HG03520 (cell line): ENCODE measurements at regions not wholly inside any gene's neighbourhood (a gene's known extent, or its start where the extent isn't known, plus 50 kb on each side); places are given as distances from the start of the nearest gene placed in this dataset.
"Not testable (repeated sequence)": the region's sequence is repeated elsewhere in the genome, so short reads cannot be mapped to it uniquely, and the experiment has no call there.

Source experiments
- ATAC-seq: cut with Tn5 transposase; IDR thresholded peaks from one replicate; pipeline ENCODE4 v1.9.1; 2021; ENCODE audit warnings: mild to moderate bottlenecking, moderate library complexity; ENCODE audit not compliant: unreplicated experiment

DNA sequence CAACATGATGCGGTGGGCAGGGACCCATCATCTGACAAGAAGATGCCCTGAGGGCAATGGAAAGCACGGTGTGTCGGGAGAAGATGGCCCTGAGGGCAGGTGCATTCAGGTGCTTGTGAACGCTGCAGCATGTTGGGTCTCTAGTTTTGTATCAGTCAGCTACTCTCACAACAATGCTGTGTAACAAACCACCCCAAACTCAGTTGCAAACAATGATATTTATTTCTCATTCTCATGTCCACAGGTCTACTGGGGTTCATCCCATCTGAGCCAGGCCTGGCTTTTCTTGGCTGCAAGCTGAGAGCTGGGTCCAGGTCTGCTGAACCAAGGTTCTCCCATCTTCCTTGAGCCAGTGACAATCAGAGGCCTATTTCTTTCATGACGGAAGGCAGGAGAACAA is 461.6 kb downstream of the PREX1 start:
- no peak for ATAC-seq

DNA sequence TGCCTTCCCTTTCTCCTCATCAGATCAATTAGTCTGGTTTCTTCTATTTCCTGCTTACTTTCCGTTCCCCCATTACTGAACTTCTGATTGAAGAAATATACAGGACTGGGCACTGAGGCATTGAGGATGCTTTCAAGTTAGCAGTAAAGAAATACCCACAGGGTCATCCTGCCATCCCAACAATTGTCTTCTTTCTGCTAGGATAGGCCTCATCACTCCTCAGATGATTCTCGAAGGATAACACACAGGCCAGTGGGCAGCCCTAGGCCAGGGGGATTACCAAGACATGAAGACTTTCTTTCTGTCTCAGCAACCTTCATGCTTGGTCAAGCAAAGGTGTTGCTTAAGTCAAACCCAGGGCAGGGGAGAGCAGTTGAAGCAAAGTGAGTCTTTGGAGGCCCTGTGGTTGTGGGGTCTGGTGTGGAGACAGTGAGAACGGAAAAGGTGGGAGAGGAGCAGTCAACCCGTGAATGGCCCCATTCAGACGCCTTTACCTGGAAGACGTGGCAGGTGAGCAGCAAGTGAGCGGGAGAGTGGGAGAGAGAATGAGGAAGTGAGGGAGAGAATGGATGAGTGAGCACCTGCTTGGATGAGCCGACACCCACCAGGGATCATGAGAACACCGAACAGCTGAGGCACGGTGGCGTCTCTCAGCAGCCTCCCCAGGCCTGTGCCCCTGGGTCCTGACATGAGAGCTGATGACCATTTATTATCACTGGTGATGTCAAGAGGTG is 462.9 kb downstream of the PREX1 start:
- no peak for ATAC-seq

DNA sequence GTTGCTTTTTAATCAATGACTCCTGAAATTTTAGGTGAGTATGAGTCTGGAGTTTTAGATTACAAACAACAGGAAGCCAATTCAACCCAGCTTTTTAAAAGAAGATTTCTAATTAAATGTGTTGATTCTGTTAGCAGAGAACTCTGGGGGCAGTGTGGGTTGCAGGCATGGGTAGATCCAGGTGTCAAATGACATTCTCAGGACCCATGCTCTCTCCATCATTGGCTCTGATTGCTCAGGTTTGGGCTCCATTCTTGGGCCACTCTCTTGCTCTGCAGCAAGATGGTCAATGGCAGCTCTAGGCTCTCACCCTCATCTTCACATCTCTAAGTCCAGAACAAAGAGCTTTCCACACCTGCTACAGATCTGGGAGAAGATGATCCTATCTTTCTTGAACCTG is 463.7 kb downstream of the PREX1 start:
- no peak for ATAC-seq

DNA sequence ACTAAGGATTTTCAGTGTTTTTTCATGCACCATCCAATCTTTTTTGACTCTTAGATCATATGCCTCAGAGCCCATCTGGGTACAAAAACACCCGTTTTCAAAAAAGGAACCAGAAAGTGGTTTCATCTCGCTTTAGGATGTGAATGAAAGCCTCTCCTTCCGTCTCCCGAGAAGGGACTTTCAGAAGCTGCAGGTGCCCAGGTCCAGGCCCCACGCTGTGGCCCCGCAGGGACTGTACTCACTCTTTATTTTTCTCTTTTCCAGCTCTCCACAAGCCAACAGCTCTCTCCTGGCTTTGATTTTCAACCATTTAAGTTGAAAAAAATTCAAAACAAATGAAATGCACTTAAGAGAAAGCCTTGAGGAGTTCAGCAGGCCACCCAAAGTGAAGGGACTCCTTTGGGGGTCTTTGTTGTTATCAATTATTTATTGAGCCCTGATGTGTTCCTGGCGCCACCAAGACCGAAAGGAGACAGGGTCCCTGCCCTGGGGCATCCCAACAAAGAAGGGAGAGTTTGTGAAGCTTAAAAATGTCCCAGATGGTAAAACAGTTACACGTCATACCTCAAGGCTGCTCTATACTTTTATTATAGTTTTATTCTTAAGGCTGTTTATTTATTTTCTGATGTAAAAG is 467.3 kb downstream of the PREX1 start:
- no peak for ATAC-seq

DNA sequence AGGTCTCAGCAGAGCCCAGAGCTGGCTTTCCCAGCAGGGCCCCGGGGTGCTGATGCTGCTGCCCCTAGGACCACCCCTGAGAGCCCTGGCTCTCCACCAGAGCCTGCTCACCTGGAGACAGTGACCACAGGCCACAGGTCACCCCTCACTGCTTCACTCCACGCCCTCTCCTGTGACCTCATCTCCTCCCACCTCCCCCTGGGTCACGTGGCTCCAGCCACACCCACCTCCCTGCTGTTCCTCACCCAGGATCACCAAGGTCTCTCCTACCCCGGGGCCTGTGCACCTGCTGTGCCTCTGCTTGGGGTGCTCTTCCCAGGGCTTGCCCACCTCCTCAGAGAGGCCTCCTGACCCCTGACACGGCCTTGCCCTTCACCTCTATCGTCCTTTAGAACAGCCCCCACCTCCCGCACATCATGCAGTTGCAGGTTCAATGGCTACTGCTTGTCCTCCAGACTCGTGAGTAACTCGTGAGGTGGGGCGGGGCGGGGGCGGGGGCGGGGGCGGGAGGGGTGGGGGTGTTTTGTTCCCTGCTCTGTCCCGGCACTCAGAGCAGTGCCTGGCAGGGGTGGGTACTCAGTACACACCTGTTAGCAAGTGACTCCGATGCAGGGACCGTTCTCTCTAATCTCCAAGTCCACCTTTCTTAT is 468.0 kb downstream of the PREX1 start:
- ATAC-seq = peak; percentile 74

DNA sequence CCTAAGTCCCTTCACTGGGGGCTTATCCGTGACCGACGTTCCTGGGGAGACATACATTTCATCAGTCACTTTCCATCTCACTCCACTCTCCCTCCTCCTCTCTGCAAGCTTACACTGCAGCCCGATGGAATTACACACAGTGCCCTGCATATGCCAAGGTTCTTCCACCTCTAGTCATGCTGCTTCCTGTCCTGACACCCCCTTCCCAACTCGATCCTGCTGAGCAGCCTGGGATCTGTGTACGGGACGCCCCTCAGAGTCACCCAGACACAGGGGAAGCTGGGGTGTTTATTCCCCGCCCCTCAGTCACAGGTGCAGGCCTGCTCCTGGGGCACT is 468.8 kb downstream of the PREX1 start:
- not testable (repeated sequence) for ATAC-seq

DNA sequence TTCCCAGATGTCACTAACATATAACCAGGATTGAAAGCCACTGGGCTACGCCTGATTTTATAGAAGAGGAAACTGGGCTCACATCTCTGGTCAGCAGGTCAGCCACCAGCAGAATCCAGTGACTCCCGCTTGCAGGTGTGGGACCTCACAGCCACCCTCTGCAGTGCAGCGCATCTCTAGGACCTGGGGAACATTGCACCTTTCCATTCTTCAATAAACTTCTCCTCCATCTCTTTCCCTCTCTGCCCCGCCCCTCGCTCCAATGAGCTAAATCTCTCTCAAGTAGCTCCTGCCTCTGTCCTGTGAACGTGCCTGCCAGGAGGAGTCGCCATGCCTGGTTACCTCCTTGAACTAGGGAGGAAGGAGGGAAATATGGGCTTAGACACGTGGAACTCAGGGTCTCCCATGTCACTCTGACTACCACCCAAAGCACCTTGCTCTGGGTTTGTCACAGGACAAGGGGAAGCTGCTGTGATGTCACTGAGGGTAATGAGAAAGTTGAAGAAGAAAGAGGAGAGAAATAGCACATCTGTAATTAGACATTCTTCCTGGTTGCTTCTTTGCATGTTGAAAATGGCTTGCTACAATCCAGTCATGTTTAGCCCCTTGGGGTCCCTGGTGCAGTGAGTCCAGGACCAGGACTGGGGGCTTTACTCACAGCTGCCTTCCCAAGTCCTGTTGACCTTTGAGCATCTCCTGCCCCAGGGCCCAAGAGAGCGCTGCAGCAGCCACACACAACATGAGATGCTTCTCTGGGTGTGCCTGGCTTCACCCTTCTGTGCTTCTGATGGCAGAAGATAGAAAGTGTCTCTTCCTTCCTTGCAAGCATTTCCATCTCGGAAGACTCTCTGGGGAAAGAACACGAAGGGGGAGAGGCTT is 469.4 kb downstream of the PREX1 start:
- no peak for ATAC-seq

DNA sequence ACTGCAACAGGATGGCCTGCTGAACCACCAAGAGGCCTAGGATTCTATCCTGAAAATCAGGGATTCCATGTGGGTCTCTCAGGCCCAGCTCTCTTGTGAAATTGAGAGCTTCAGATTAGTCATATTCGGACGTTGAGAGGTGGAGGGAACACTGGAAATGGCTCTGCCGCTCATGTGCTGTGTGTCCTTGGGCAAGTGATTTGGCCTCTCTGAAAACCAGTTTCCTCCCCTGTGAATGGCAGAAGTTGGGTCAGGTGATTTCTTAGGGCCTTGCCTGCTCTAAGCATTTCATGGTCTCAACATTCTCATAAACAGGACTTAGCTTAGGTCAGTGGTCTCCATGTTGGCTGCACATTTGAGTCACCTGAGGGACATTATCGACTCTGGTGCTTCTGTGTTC is 470.1 kb downstream of the PREX1 start:
- ATAC-seq = no peak

DNA sequence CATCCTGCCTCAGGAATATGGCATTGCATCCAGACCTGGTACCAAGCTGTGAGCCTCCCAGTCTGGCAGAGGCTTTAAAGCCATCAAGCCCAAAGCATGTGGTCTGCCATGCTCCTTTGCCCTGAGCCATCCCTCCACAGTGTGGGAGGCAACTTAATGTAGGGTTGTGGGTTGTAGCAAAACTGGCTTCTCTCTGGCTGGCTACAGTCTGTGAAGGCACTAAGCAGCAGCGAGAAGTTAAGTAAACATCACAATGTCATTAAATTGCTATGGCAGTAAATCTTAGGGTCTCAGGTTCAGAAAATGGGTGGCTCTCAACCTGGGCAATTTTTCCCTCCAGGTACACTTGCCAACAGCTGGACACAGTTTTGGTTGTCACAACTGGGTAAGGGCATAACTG is 472.9 kb downstream of the PREX1 start:
- no peak for ATAC-seq

DNA sequence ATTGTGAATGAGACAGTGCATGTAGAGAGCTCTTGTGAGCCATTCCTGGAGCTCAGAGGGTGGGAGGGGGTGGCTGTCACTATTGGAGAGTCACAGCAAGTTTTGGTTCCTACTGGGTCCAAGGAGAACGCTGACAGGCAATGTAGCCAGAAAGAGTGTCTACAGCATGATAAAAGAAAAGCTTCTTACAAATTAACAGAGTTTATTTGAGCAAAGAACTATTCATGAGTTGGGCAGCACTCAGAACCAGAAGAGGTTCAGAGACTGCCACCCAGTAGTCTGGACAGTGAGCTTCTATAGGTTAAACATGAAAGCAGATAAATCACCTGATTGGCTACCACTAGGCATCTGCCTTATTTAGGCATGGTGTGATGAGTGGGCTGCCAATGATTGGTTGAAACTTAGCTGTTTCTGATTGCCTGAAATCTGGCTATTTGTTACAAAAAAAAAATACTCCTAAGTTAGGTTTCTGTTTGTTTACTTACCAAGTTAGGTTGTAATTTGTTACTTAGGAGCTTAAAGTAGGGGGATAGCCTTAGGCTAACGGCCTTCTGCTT is 473.4 kb downstream of the PREX1 start:
- no peak for ATAC-seq

DNA sequence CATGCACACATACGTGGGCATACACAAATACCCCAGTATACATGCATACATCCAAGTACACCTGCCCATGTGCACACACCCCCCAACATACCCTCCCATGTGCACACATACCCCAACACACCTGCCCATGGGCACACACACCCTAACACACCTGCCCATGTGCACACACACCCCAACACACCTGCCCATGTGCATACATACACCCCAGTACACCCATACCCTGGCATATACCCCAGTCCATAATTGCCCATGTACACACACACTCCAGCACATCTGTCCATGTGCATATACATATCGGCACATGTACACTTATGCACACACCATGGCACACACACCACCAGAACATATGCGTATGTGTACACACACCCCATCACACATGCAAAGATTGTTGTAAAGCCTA is 475.2 kb downstream of the PREX1 start:
- ATAC-seq = no peak

DNA sequence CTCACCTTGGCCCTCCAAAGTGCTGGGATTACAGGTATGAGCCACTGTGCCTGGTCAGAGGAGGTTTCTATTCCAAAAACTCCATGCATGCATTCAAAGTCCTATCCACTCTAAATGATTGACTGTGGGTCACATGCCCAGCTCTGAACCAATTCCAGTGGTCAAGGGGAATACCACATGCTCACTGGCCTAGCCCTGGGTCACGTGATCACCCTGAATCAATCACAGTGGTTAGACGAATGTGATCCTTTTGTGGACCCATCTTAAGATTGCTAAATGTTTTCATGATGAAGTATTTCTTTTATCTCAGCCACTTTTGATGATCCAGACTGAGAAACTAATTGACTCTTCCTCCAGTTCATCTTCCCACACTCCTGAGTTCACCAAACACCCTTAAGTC is 475.8 kb downstream of the PREX1 start:
- no peak for ATAC-seq

DNA sequence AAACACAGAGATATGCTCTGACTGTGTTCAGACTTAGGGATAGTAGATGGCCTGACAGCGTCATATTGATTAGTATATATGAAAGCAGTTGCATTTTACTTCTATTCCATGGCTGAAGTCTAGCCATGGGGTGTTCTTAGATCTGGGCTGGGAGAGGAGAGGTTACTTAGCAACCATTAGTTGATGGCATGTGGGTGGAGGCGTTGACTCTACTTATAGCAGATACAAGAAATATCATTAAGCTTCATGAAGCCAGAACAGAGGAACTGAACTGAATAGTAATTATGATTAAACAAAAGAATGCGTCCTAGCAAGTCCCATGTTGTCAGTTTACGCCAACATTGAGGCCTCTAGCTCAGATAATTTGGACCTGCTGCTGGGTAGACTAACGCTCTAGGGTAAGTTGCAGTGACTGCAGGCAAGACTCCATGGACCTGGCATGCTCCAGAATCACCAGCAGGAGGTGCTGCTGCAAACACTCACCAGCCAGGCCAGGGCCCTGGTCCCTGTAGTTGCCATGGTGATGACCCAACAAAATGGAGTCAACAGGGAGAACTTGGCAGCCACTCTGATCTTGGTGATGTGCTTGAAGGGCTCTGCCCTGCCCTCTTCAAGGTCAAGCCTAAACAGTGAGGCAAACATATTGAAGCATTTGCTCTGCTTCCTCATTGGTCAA is 477.3 kb downstream of the PREX1 start:
- ATAC-seq = no peak

DNA sequence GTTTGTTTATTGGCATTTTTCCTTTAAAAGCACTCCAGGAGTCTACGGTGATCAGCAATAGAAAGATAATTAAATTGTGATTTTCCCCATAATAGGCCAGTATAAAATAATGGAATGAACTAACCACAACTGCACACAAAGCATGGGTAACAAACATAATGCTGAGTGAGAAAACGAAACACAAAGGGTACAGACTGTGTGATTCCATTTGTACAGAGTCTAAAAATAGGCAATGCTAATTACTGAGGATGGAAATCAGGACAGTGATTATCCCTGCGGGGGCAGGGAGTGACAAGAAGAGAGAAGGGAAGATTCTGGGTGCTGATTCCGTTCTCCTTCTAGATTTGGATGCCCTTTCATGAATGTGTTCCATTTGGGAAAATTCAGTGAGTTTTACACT is 478.1 kb downstream of the PREX1 start:
- no peak for ATAC-seq

DNA sequence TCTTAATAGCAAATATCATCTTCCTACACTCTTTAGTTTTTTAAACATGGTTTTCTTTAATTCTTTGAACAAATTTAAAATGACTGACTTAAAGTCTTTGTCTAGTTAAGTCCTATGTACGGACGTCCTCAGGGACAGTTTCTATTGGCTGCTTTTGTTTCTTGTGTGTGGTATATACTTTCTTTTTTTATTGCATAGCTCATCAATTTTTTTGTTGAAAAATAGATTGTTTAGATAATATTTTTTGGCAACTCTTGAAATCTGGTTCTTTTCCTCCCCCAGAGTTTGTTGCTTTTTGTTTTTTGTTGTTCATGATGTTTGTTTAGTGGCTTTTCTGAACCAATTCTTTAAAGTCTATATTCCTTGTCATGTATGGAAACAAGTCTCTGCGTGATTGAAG is 479.8 kb downstream of the PREX1 start:
- no peak for ATAC-seq

DNA sequence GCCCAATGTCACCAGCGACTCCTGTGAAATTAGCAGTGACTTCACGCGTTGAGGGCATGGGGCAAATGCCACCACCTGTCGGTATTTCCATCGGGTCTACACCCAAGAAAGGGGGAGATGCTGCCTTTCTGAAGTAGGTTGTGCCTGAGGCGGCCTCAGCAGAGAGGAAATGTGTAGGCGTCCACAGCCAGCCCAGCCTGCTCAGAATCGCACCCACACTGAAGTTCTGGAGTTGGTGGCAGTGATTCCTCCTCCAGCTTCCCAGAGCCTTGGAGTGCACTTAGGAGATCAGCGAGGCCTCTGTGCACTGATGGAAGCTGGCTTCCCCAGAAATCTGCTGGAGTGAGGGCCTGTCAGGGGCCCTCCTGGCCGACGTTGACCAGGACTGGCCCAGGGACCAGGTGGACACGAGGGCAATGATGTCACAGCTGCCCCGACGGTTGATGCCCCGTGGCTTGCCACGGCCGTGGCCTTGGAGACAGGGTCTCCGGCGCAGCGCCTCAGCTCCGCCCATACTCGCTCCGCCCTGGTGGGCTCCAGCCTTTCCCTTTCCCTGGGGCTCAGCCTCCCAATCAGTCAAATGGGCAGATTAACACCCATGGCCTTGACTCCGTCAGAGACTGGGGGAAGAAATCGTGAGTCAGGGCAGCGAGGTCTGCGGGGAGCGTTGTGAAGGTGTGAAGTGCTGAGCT is 484.8 kb downstream of the PREX1 start:
- ATAC-seq = no peak

DNA sequence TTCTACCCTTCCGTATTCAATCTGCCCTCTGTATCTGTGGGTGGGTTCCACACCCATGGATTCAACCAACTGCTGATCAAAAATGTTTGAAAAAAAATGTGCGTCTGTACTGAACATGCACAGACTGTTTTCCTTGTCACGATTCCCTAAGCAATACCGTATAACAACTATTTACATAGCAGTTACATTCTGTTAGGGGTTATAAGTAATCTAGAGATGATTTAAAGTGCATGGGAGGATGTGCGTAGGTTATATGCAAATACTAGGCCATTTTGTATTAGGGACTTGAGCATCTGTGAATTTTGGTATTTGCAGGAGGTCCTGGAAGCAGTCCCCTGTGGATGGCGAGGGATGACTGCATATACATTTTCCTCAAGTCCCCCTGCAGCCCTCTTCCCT is 486.9 kb downstream of the PREX1 start:
- ATAC-seq = no peak

DNA sequence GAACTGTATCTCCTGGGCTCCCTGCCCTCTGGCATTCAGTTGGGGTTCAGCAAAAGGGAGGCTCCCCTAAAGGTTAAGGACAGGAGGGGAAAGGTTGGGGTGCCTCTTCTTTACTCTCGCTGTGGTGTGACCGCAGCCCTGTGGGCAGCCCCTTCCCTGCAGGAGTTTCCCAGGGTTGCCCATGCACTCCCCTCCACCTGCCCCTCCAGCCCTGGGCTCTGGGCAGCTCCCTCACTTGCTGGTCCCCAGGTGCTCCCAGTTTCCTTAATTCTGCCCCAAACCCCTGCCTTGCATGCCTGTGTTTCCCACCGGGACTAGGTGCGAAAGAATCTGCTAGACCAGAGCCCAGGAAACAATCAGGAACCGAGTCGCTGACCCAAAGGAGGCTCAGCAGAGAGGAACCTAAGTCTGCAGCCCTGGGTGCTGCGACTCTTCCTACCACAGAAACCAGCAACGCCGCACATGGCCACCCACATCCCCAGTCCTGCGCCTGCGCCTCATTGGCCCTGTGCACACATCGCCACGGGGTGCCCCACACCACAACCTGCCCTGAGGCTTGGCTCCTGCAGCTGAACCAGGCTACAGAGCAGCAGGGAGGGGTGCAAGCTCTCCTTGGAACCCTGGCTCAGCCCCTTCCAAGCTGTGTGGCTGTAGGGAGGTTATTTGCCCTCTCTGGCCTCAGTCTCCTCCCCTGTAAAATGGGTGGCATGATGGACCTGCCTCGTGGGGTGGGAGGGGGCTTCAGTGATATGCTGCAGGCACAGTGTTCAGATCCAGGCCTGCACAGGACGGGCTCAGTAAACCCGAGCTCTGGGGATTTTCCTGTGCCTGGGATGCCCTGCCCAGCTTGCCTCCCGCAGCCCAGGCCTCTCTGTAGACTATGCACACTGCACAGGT is 487.6 kb downstream of the PREX1 start:
- peak; percentile 53 for ATAC-seq
